Neural progenitor cell (in vitro differentiated cells): ENCODE measurements at regions not wholly inside any gene's neighbourhood (a gene's known extent, or its start where the extent isn't known, plus 50 kb on each side); places are given as distances from the start of the nearest gene placed in this dataset.

ENCODE experiments used
- CTCF ChIP-seq: fragments of 200-600 bp; sonication (generic); IDR thresholded peaks from 2 replicates; pipeline ENCODE4 v1.5.1; 2017; ENCODE audit warnings: antibody characterized with exemption, mild to moderate bottlenecking
- EZH2 ChIP-seq: fragments of 200-600 bp; sonication (generic); IDR thresholded peaks from 2 replicates; pipeline ENCODE4 v1.6.1; 2017; ENCODE audit warnings: antibody characterized with exemption, mild to moderate bottlenecking, moderate library complexity

- TF ChIP-seq CTCF (peak; percentile 63), EZH2 (no peak)
These were observed 64.3 kb downstream of the MRPL14 start for GRCh38 chr6:44062771-44063560.
